D721Med (cell line): ENCODE measurements at regions not wholly inside any gene's neighbourhood (a gene's known extent, or its start where the extent isn't known, plus 50 kb on each side); places are given as distances from the start of the nearest gene placed in this dataset.

Experiments used
- DNase-seq: peaks from one replicate; pipeline ENCODE4 v3.0.0; 2011; ENCODE audit warnings: low spot score; ENCODE audit not compliant: insufficient read length
- FAIRE-seq: peaks from 2 replicates; lab custom pipeline; 2011; peaks lifted over from hg19 to GRCh38; lab: Jason Lieb, UNC
- TF ChIP-seq, protein P1 (sequence below): IDR thresholded peaks from 2 replicates; pipeline ENCODE4 v1.5.1; 2012; ENCODE audit warnings: mild to moderate bottlenecking, control low read depth; ENCODE audit not compliant: insufficient read depth; ENCODE audit errors: missing control alignments

DNA sequence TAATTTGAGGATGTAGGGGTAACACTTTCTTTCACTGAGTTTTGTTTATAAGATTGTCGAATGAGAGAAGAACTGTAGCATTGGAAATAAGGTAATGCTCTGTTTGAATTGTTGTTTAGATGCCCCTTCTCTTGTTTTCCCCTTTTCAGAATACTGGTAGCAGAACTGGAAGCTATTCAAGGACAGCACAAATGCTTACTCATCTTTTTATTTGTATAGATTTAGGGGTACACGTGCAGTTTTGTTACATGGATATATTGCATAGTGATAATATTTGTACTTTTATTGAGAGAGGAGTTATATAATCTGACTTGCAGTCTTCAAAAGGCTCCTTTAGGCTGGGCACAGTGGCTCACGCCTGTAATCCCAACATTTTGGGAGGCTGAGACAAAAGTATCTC, 145.4 kb upstream of the HAND2 start:
- FAIRE-seq: no peak
- DNase-seq: no peak
- TF ChIP-seq, protein P1, sequence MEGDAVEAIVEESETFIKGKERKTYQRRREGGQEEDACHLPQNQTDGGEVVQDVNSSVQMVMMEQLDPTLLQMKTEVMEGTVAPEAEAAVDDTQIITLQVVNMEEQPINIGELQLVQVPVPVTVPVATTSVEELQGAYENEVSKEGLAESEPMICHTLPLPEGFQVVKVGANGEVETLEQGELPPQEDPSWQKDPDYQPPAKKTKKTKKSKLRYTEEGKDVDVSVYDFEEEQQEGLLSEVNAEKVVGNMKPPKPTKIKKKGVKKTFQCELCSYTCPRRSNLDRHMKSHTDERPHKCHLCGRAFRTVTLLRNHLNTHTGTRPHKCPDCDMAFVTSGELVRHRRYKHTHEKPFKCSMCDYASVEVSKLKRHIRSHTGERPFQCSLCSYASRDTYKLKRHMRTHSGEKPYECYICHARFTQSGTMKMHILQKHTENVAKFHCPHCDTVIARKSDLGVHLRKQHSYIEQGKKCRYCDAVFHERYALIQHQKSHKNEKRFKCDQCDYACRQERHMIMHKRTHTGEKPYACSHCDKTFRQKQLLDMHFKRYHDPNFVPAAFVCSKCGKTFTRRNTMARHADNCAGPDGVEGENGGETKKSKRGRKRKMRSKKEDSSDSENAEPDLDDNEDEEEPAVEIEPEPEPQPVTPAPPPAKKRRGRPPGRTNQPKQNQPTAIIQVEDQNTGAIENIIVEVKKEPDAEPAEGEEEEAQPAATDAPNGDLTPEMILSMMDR: no peak

DNA sequence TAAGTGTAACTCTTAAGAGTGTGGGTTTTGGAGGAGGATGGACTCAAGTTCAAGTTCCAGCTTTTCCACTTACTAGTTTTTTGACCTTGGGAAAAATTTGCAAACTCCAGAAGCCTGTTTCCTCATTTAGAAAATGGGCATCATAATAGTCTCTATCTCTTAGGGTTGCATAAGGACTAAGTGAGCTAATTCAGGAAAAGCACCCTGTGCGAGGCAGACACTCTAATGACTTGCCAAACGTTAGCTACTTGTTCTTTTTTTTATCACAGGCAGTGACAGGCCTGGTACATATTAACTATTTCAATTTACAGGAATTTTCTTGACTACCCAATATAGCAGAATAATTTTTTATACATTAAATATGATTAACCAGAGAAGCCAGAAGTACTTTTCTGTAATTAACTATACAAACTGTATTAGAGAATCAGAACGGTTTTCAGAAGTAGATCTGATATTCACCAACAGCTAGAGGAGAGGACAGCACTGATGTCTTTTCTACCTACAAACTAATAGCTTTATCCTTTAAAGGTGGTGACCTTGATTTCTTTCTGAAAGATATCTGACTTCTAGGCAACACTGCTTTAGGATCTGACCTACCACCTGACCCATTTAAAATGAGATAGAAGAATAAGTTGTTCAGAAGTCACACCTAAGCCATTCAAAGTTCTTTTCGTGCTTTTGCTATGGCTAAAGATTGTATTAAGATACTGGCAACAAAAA, 139.6 kb upstream of the HAND2 start:
- TF ChIP-seq, protein P1: no peak
- no peak for DNase-seq
- FAIRE-seq: no peak

DNA sequence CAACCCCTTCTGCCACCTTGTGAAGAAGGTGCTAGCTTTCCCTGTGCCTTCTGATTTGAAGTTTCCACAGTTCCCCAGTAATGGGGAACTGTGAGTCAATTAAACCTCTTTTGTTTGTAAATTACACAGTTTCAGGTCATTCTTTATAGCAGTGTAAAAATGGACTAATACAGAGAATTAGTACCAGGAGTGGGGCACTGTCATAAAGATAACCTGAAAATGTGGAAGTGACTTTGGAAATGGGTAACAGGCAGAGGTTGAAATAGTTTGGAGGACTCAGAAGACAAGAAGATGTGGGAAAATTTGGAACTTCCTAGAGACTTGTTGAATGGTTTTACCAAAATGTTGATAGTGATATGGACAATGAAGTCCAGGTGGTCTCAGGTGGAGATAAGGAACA, 131.0 kb upstream of the HAND2 start:
- TF ChIP-seq, protein P1: no peak
- no peak for FAIRE-seq
- no peak for DNase-seq

- no peak for FAIRE-seq
- no peak for DNase-seq
- TF ChIP-seq, protein P1: no peak
These were observed 126.9 kb upstream of the HAND2 start for GRCh38 chr4:173656898-173657297.

DNA sequence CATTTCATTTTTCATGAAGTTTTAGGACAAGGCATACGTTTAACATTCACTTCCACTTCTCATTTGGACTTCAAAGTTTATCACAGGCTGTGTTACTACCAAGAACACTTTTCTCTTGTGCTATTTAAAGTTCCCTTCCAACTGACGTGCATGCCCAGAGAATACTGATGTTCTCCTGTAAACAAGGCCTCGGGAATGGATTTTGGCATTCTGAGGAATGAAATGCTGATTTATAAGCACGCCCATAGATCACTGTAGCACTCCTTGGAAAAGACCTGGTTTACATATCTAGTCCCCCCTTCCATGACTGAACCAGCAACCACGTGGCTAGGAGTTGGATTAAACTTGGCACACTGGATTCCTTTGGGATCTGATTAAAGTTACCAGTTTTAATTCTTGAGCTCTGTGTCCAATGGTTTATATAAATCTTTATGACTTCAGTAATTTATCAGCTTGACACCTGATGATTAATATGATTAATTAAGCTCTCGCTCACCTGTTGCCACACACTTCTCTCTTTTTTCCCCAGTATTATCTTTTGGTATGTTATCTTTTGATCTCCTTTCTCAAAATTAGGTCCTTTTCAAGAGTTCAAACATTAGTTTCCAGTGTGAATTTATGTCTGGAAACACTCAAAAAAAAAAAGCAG, 122.4 kb upstream of the HAND2 start:
- FAIRE-seq (no peak), DNase-seq (no peak)
- TF ChIP-seq, protein P1: no peak

DNA sequence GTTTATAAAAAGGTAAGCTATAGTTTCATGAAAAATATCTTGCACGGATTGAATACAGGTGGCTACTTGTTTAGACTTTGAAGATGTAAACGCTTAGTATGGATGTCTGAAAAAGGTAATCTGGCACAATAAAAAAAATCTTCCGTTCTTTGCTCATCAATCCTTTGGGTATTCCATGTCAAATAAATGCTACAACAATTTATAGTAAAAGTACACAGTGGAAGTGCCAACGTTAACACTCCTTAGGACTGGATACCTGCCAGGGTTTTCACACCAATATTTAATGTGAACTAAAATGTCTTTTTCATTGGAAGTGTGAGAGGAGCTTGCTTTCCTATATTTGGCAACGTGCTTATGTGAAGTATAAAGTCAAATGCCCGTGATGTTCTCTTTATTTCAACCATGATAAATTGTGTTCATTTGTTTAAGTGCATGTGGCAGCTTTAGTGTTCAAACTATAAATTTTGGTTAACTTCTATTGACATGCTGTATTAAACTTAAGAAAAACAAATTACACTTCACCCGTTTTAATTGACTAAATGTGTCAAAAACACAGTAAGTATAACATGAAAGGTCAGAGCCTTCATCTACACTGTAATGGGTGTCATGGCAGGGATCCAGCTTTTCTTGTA, 121.7 kb upstream of the HAND2 start:
- DNase-seq: no peak
- TF ChIP-seq, protein P1: no peak
- FAIRE-seq: no peak
